Breast epithelium (tissue), 4 donors: ENCODE measurements at regions not wholly inside any gene's neighbourhood (a gene's known extent, or its start where the extent isn't known, plus 50 kb on each side); places are given as distances from the start of the nearest gene placed in this dataset.
"Not testable (repeated sequence)": the region's sequence is repeated elsewhere in the genome, so short reads cannot be mapped to it uniquely, and the experiment has no call there.

Experiments
- DNase-seq, 2 donors: peaks; one replicate each; pipeline ENCODE4 v3.0.0-alpha.2; 2019; ENCODE audit warnings: low spot score in 2 of 2
- H3K27ac ChIP-seq, 2 donors: fragments of 200-600 bp; sonication (generic) in 1 of 2; one replicate each; pipeline ENCODE4 v1.5.1; 2016 to 2019; ENCODE audit warnings: mild to moderate bottlenecking in 1 of 2
- H3K27me3 ChIP-seq, 2 donors: fragments of 200-600 bp; sonication (generic) in 1 of 2; one replicate each; pipeline versions ENCODE4 v1.5.1 to v1.6.0; 2017 to 2019; ENCODE audit warnings: control low read depth in 1 of 2, mild to moderate bottlenecking in 1 of 2
- H3K36me3 ChIP-seq: fragments of 200-600 bp; one replicate; pipeline ENCODE4 v1.5.1; 2019
- H3K4me1 ChIP-seq, 2 donors: fragments of 200-600 bp; sonication (generic); one replicate each; pipeline ENCODE4 v1.5.1; 2016 to 2019; ENCODE audit warnings: control low read depth in 1 of 2
- H3K4me3 ChIP-seq, 3 donors: fragments of 200-600 bp; sonication (generic); 1 replicate in 2 of 3; 2 replicates in 1 of 3; pipeline ENCODE4 v1.5.1; 2016 to 2019; ENCODE audit warnings: mild to moderate bottlenecking in 3 of 3, moderate library complexity in 2 of 3
- H3K9me3 ChIP-seq, 2 donors: fragments of 200-600 bp; sonication (generic) in 1 of 2; one replicate each; pipeline ENCODE4 v1.5.1; 2016 to 2019; ENCODE audit warnings: control low read depth in 1 of 2
- POLR2A ChIP-seq: fragments of 450-650 bp; IDR thresholded peaks from one replicate; pipeline ENCODE4 v1.6.1; 2016; ENCODE audit warnings: antibody characterized with exemption, mild to moderate bottlenecking, moderate library complexity
- POLR2AphosphoS5 ChIP-seq, 3 donors: sonication (generic); formaldehyde crosslinking; IDR thresholded peaks; one replicate each; pipeline ENCODE4 v1.6.1; 2017; ENCODE audit warnings: antibody characterized with exemption in 3 of 3
- intact Hi-C: fragments of 100-400 bp; cut with DNase I; formaldehyde crosslinking; loops from one replicate; pipeline ENCODE4 v1.15.1; 2023; ENCODE audit warnings: low total_unique reads
- TF ChIP-seq, protein P1 (sequence below), 3 donors: fragments of 450-650 bp; IDR thresholded peaks; one replicate each; pipeline ENCODE4 v1.5.1; 2016 to 2017; ENCODE audit warnings: antibody characterized with exemption in 3 of 3, mild to moderate bottlenecking in 3 of 3, moderate library complexity in 3 of 3

DNA sequence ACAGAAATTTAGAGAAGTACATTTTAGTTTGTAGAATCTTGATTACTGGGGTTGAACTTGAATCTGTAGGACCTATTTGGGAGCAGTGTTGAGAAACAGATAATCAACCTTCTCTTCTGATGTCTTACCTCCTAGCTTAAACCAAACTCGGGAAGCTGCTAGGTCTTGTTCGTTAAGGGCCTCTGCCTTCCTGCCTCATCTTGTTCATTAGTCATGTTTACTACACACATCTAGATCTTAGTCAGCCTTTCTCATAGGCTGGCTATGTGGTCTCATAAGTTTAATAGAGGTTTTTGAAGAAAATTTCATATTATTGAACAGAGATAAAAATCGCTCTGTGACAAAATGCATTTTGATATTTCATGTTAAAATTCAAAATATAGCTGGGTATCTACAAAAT, 331.0 kb upstream of the EDIL3 start:
- Histone ChIP-seq H3K9me3 (no peaks in the 10 kb centered on the region), H3K4me3 (no peak overlapping the region), H3K27ac (no peak overlapping the region), H3K36me3 (no peaks in the 10 kb centered on the region), H3K4me1 (no peaks in the 10 kb centered on the region), H3K27me3 (no peaks in the 10 kb centered on the region)
- intact Hi-C loops, result no loop called here
- DNase-seq, result no peak
- TF ChIP-seq POLR2A (no peak), POLR2AphosphoS5 (IDR thresholded peaks at IDR 0.05) (no peak)
- TF ChIP-seq, protein P1, sequence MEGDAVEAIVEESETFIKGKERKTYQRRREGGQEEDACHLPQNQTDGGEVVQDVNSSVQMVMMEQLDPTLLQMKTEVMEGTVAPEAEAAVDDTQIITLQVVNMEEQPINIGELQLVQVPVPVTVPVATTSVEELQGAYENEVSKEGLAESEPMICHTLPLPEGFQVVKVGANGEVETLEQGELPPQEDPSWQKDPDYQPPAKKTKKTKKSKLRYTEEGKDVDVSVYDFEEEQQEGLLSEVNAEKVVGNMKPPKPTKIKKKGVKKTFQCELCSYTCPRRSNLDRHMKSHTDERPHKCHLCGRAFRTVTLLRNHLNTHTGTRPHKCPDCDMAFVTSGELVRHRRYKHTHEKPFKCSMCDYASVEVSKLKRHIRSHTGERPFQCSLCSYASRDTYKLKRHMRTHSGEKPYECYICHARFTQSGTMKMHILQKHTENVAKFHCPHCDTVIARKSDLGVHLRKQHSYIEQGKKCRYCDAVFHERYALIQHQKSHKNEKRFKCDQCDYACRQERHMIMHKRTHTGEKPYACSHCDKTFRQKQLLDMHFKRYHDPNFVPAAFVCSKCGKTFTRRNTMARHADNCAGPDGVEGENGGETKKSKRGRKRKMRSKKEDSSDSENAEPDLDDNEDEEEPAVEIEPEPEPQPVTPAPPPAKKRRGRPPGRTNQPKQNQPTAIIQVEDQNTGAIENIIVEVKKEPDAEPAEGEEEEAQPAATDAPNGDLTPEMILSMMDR (IDR thresholded peaks at IDR 0.05), result no peak

DNA sequence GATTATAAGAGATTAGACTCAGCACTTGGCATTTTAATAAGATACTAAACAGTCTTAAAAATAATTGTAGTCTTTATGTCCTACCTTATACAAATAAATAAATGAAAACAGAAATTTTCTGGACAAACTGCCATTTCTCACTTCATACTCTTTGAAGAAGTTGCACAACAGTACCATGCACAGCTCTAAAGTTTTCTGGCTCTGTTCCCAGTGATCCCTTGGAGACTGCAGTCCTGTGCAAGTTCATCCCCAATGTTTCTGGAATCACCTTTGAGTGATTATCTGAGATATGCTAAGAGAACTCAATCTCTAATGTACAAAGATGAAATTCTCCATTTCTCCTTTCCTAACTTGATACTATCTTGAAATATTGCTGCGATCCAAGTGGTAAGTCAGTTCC, 330.4 kb upstream of the EDIL3 start:
- no peaks in the 10 kb centered on the region for H3K27me3 ChIP-seq
- H3K27ac ChIP-seq, result no peak overlapping the region
- H3K36me3 ChIP-seq, result no peaks in the 10 kb centered on the region
- no peak for TF ChIP-seq POLR2AphosphoS5 (IDR thresholded peaks at IDR 0.05)
- TF ChIP-seq, protein P1 (IDR thresholded peaks at IDR 0.05), result no peak
- no peak for TF ChIP-seq POLR2A
- DNase-seq, result no peak
- intact Hi-C loops, result no loop called here
- no peaks in the 10 kb centered on the region for H3K4me1 ChIP-seq
- no peak overlapping the region for H3K4me3 ChIP-seq
- H3K9me3 ChIP-seq, result no peaks in the 10 kb centered on the region

DNA sequence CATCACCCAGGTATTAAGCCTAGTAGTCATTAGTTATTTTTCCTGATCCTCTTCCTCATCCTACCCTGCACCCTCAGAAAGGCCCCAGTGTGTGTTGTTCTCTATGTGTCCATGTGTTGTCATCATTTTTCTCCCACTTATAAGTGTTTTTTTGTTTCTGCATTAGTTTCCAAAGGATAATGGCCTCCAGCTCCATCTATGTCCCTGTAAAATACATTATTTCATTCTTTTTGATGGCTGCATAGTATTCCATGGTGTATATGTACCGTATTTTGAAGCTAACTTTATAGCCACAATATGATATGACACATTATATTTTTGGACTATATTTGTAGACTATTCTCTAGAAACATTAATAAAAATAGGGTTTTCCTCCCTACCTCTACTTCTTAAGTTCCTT, 324.4 kb upstream of the EDIL3 start:
- no peaks in the 10 kb centered on the region for H3K36me3 ChIP-seq
- no peak overlapping the region for H3K27ac ChIP-seq
- no peaks in the 10 kb centered on the region for H3K4me1 ChIP-seq
- H3K4me3 ChIP-seq, result no peak overlapping the region
- DNase-seq, result no peak
- TF ChIP-seq, protein P1 (IDR thresholded peaks at IDR 0.05), result no peak
- no peak for TF ChIP-seq POLR2A
- TF ChIP-seq POLR2AphosphoS5 (IDR thresholded peaks at IDR 0.05), result no peak
- no peaks in the 10 kb centered on the region for H3K9me3 ChIP-seq
- intact Hi-C loops, result no loop called here
- H3K27me3 ChIP-seq, result no peaks in the 10 kb centered on the region

DNA sequence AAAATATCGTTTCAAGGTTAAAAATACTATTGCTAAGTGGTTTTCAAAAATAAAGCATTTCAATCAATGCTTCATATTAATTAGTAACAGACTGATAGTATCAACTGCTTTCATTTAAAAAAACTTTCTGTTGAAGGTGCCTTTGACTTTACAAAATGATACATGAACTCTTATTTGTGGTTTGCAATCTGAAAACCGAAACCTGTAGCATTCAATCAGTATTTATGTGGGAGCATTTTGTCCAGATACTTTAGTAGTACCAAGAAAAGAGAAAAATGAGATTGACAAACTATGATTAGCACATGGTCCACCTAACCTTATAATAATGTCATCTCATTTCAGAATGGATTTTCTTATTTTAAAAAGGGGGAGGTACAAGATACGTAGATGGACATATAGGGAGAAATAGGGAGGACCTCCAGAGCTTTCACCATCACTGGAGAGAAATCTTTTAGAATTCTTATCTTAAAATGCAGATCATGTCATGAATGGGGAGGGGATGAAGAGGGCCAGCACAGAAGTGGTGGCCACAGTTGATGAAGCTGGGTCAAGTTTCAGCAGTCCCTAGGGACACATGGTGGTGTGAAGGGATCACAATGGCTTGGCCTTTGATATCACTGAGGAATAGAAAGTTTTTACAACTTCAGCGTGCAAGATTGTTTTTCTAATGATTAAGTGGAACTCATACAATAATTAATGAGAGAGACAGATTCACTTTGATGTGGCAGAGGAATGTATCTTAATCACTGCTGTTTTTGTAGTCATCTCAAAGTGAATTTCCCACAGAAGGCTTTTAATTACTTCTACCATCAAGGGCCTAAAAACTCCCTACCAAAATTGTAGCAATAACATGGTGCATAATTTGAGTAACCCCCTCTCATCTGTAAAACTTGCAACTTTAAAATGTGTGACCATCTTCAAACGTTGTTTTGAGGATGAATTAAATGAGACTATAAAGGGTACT, 322.3 kb upstream of the EDIL3 start:
- Histone ChIP-seq H3K4me1 (no peaks in the 10 kb centered on the region), H3K9me3 (no peaks in the 10 kb centered on the region), H3K4me3 (no peak overlapping the region), H3K27ac (no peak overlapping the region), H3K36me3 (no peaks in the 10 kb centered on the region), H3K27me3 (no peaks in the 10 kb centered on the region)
- intact Hi-C loops, result no loop called here
- no peak for TF ChIP-seq POLR2A
- no peak for TF ChIP-seq POLR2AphosphoS5 (IDR thresholded peaks at IDR 0.05)
- TF ChIP-seq, protein P1 (IDR thresholded peaks at IDR 0.05), result no peak
- DNase-seq, result no peak

DNA sequence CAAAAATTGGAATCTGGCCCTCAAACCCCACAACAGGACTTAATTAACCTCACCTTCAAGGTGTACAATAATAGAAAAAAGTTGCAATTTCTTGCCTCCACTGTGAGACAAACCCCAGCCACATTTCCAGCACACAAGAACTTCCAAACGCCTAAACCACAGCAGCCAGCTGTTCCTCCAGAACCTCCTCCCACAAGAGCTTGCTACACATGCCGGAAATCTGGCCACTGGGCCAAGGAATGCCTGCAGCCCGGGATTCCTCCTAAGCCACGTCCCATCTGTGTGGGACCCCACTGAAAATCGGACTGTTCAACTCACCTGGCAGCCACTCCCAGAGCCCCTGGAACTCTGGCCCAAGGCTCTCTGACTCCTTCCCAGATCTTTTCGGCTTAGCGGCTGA, 315.9 kb upstream of the EDIL3 start:
- H3K4me3 ChIP-seq, intact Hi-C loops, H3K36me3 ChIP-seq, H3K27ac ChIP-seq, H3K4me1 ChIP-seq, H3K27me3 ChIP-seq, DNase-seq: not testable (repeated sequence)
- H3K9me3 ChIP-seq, result peaks cover 4 to 21% of the 10 kb centered on the region in 2 donors
